A673 (cell line): ENCODE measurements at regions not wholly inside any gene's neighbourhood (a gene's known extent, or its start where the extent isn't known, plus 50 kb on each side); places are given as distances from the start of the nearest gene placed in this dataset.

ENCODE experiments used
- EZH2 ChIP-seq: fragments of 200-600 bp; sonication (generic); IDR thresholded peaks from 2 replicates; pipeline ENCODE4 v1.6.1; 2017; ENCODE audit warnings: borderline replicate concordance, low read depth, mild to moderate bottlenecking, mixed read lengths, antibody characterized with exemption, low read length; ENCODE audit not compliant: poor library complexity, severe bottlenecking
- TF ChIP-seq, protein P1 (sequence below): fragments of 300-800, 200-600 bp; sonication (generic); conservative IDR thresholded peaks from 2 replicates; pipeline ENCODE4 v1.5.1; 2017; ENCODE audit warnings: low read depth, mild to moderate bottlenecking, antibody characterized with exemption, low read length, moderate library complexity, mixed read lengths

DNA sequence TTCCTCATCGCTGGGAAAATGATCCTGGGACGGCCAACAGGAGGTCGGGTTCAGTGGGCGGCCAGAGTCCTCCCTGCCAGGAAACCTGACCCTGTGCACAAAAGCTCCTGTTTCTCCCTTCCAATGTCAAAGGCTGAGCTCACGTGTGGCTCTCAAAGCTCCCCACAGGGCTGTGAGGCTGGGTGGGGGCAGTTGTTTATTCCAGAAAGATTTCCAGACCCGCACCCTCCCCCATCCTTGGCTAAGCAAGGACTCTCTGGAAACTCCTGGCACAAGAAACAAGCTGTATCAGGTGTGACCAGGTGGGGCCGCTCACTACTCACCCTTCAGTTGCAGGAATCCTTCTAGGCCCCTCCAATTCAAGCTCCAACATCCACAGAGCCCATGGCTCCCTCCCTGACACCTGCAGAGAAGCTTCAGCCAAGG lies 131.9 kb downstream of the SHANK2 start:
- TF ChIP-seq, protein P1, sequence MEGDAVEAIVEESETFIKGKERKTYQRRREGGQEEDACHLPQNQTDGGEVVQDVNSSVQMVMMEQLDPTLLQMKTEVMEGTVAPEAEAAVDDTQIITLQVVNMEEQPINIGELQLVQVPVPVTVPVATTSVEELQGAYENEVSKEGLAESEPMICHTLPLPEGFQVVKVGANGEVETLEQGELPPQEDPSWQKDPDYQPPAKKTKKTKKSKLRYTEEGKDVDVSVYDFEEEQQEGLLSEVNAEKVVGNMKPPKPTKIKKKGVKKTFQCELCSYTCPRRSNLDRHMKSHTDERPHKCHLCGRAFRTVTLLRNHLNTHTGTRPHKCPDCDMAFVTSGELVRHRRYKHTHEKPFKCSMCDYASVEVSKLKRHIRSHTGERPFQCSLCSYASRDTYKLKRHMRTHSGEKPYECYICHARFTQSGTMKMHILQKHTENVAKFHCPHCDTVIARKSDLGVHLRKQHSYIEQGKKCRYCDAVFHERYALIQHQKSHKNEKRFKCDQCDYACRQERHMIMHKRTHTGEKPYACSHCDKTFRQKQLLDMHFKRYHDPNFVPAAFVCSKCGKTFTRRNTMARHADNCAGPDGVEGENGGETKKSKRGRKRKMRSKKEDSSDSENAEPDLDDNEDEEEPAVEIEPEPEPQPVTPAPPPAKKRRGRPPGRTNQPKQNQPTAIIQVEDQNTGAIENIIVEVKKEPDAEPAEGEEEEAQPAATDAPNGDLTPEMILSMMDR, result peak; percentile 24; the same call in 1 of the 2 replicates
- no peak for TF ChIP-seq EZH2
